NCI-H2171 treated with DMSO at 0.1 percent for 48 hours (cell line): ENCODE measurements at regions not wholly inside any gene's neighbourhood (a gene's known extent, or its start where the extent isn't known, plus 50 kb on each side); places are given as distances from the start of the nearest gene placed in this dataset.

Experiments
- DNase-seq: peaks from one replicate; lab custom pipeline; 2025; lab: John Stamatoyannopoulos, UW

GRCh38 chr17:63341276-63341675 is 104.8 kb downstream of the CYB561 start:
- DNase-seq = no peak

GRCh38 chr17:63344383-63344782 is 101.7 kb downstream of the CYB561 start:
- DNase-seq = no peak

- DNase-seq = no peak
Measured at GRCh38 chr17:63345611-63346010, 100.5 kb downstream of the CYB561 start.

GRCh38 chr17:63347475-63347874 is 98.6 kb downstream of the CYB561 start:
- DNase-seq = no peak

GRCh38 chr17:63349478-63350000 is 96.6 kb downstream of the CYB561 start:
- DNase-seq = no peak

- no peak for DNase-seq
Measured at GRCh38 chr17:63350364-63350763, 95.7 kb downstream of the CYB561 start.

- no peak for DNase-seq
Measured at GRCh38 chr17:63354256-63354655, 91.8 kb downstream of the CYB561 start.

GRCh38 chr17:63356337-63356757 is 89.8 kb downstream of the CYB561 start:
- DNase-seq = no peak

GRCh38 chr17:63358111-63358839 is 87.8 kb downstream of the CYB561 start:
- DNase-seq = no peak

- no peak for DNase-seq
Measured at GRCh38 chr17:63358956-63359355, 87.2 kb downstream of the CYB561 start.

GRCh38 chr17:63361182-63361581 is 84.9 kb downstream of the CYB561 start:
- DNase-seq = no peak

- DNase-seq = no peak
Measured at GRCh38 chr17:63362115-63362514, 84.0 kb downstream of the CYB561 start.

- no peak for DNase-seq
Measured at GRCh38 chr17:63364387-63364786, 81.7 kb downstream of the CYB561 start.

- no peak for DNase-seq
Measured at GRCh38 chr17:63364944-63365343, 81.2 kb downstream of the CYB561 start.

- DNase-seq = no peak
Measured at GRCh38 chr17:63365366-63366240, 80.5 kb downstream of the CYB561 start.

GRCh38 chr17:63366241-63366566 is 79.9 kb downstream of the CYB561 start:
- DNase-seq = no peak

- DNase-seq = no peak
Measured at GRCh38 chr17:63369233-63369632, 76.9 kb downstream of the CYB561 start.

- no peak for DNase-seq
Measured at GRCh38 chr17:63370696-63371095, 75.4 kb downstream of the CYB561 start.

GRCh38 chr17:63376949-63377348 is 69.2 kb downstream of the CYB561 start:
- no peak for DNase-seq

GRCh38 chr17:63378411-63379375 is 67.4 kb downstream of the CYB561 start:
- DNase-seq = no peak

GRCh38 chr17:63379636-63380035 is 66.5 kb downstream of the CYB561 start:
- DNase-seq = no peak
